Mesendoderm (in vitro differentiated cells): ENCODE measurements at regions not wholly inside any gene's neighbourhood (a gene's known extent, or its start where the extent isn't known, plus 50 kb on each side); places are given as distances from the start of the nearest gene placed in this dataset.

Experiments used
- DNase-seq: peaks from one replicate; pipeline ENCODE4 v3.0.0; 2013
- H2AK5ac ChIP-seq: 2 replicates; pipeline ENCODE4 v1.6.1; 2013; ENCODE audit warnings: low read length, inconsistent platforms
- H2BK120ac ChIP-seq: 2 replicates; pipeline ENCODE4 v1.6.1; 2013; ENCODE audit warnings: low read depth, mild to moderate bottlenecking, low read length, moderate library complexity, mixed read lengths
- H2BK15ac ChIP-seq: replicated peaks from 2 replicates; pipeline ENCODE4 v1.6.1; 2013; ENCODE audit warnings: low read depth, mild to moderate bottlenecking, moderate library complexity
- H2BK5ac ChIP-seq: 2 replicates; pipeline ENCODE4 v1.6.1; 2013; ENCODE audit warnings: low read length, inconsistent platforms
- H3K18ac ChIP-seq: 2 replicates; pipeline ENCODE4 v1.6.1; 2013; ENCODE audit warnings: mild to moderate bottlenecking, low read length, mixed read lengths
- H3K23ac ChIP-seq: one replicate; pipeline ENCODE4 v1.6.1; 2013; ENCODE audit warnings: low read length
- H3K27ac ChIP-seq: 2 replicates; pipeline ENCODE4 v1.5.1; 2013; ENCODE audit warnings: low read depth, mild to moderate bottlenecking, inconsistent platforms, low read length, moderate library complexity
- H3K27me3 ChIP-seq: 2 replicates; pipeline ENCODE4 v1.6.1; 2013; ENCODE audit warnings: low read length, control low read depth, mild to moderate bottlenecking, inconsistent platforms; ENCODE audit not compliant: insufficient read depth, poor library complexity
- H3K36me3 ChIP-seq: 2 replicates; pipeline ENCODE4 v1.6.1; 2013; ENCODE audit warnings: low read length, inconsistent platforms; ENCODE audit not compliant: control insufficient read depth, insufficient read depth
- H3K4ac ChIP-seq: one replicate; pipeline ENCODE4 v1.6.1; 2013; ENCODE audit warnings: low read depth, mild to moderate bottlenecking, low read length, moderate library complexity
- H3K4me1 ChIP-seq: 2 replicates; pipeline ENCODE4 v1.6.1; 2013; ENCODE audit warnings: low read depth, low read length, inconsistent platforms; ENCODE audit not compliant: control insufficient read depth
- H3K4me2 ChIP-seq: 2 replicates; pipeline ENCODE4 v1.6.1; 2013; ENCODE audit warnings: low read length
- H3K4me3 ChIP-seq: 2 replicates; pipeline ENCODE4 v1.5.1; 2013; ENCODE audit warnings: mild to moderate bottlenecking, low read length
- H3K56ac ChIP-seq: one replicate; pipeline ENCODE4 v1.6.1; 2013; ENCODE audit warnings: low read length
- H3K79me1 ChIP-seq: 2 replicates; pipeline ENCODE4 v1.6.1; 2013; ENCODE audit warnings: low read length, inconsistent platforms
- H3K79me2 ChIP-seq: 2 replicates; pipeline ENCODE4 v1.6.1; 2013; ENCODE audit warnings: mild to moderate bottlenecking, low read length; ENCODE audit not compliant: control insufficient read depth, insufficient read depth
- H3K9ac ChIP-seq: 2 replicates; pipeline ENCODE4 v1.6.1; 2013; ENCODE audit warnings: low read length, inconsistent platforms
- H4K5ac ChIP-seq: one replicate; pipeline ENCODE4 v1.6.1; 2013; ENCODE audit warnings: low read length
- H4K8ac ChIP-seq: one replicate; pipeline ENCODE4 v1.6.1; 2013; ENCODE audit warnings: low read depth, mild to moderate bottlenecking, control low read depth, low read length, moderate library complexity
- WGBS: extraction: QIAGEN DNeasy Blood & Tissue Kit; methylation state at CpG from one replicate; pipeline ENCODE4 v1.1.7; 2013; ENCODE audit warnings: low lambda C conversion rate, missing lambda C conversion rate; ENCODE audit not compliant: insufficient coverage; ENCODE audit errors: extremely low coverage; 5-methylcytosine and 5-hydroxymethylcytosine counted together

- no peaks in the 10 kb centered on the region for H3K4me1 ChIP-seq
- H3K23ac ChIP-seq = no peak overlapping the region
- no peak overlapping the region for H3K4ac ChIP-seq
- no peaks in the 10 kb centered on the region for H3K36me3 ChIP-seq
- no peak overlapping the region for H4K5ac ChIP-seq
- no peaks in the 10 kb centered on the region for H3K79me2 ChIP-seq
- DNase-seq = no peak
- H2BK5ac ChIP-seq = no peak overlapping the region
- H3K27ac ChIP-seq = no peak overlapping the region
- WGBS = no CpG with 5 or more reads among the region's 1 CpG
- no peak overlapping the region for H3K4me3 ChIP-seq
- no peaks in the 10 kb centered on the region for H3K79me1 ChIP-seq
- H3K56ac ChIP-seq = no peak overlapping the region
- H3K4me2 ChIP-seq = no peak overlapping the region
- no peaks in the 10 kb centered on the region for H3K27me3 ChIP-seq
- no peak overlapping the region for H2BK15ac ChIP-seq
- H4K8ac ChIP-seq = no peak overlapping the region
- no peak overlapping the region for H2BK120ac ChIP-seq
- no peak overlapping the region for H3K18ac ChIP-seq
- H2AK5ac ChIP-seq = no peak overlapping the region
- no peak overlapping the region for H3K9ac ChIP-seq
Measured at GRCh38 chr20:55882286-55882685, 123.0 kb downstream of the CBLN4 start.

GRCh38 chr20:55881204-55881603 lies 124.1 kb downstream of the CBLN4 start:
- Histone ChIP-seq H3K4me2 (no peak overlapping the region), H3K27ac (no peak overlapping the region), H2AK5ac (no peak overlapping the region), H4K5ac (no peak overlapping the region), H3K36me3 (no peaks in the 10 kb centered on the region), H3K27me3 (no peaks in the 10 kb centered on the region), H3K23ac (no peak overlapping the region), H3K79me2 (no peaks in the 10 kb centered on the region), H3K4me3 (no peak overlapping the region), H3K4me1 (no peaks in the 10 kb centered on the region), H4K8ac (no peak overlapping the region), H2BK5ac (no peak overlapping the region), H2BK15ac (no peak overlapping the region), H3K56ac (no peak overlapping the region), H3K4ac (no peak overlapping the region), H3K79me1 (no peaks in the 10 kb centered on the region), H2BK120ac (no peak overlapping the region), H3K18ac (no peak overlapping the region), H3K9ac (no peak overlapping the region)
- DNase-seq = no peak
- no CpG with 5 or more reads among the region's 4 CpGs for WGBS

GRCh38 chr20:55880361-55880760 lies 125.0 kb downstream of the CBLN4 start:
- WGBS = no CpG with 5 or more reads among the region's 4 CpGs
- no peaks in the 10 kb centered on the region for H3K79me2 ChIP-seq

GRCh38 chr20:55855052-55855451 lies 150.3 kb downstream of the CBLN4 start:
- Histone ChIP-seq H3K4me1 (no peaks in the 10 kb centered on the region), H3K56ac (no peak overlapping the region), H3K4me3 (no peak overlapping the region), H2BK120ac (no peak overlapping the region), H3K4ac (no peak overlapping the region), H3K27ac (no peak overlapping the region), H2BK5ac (no peak overlapping the region), H3K18ac (no peak overlapping the region), H3K27me3 (no peaks in the 10 kb centered on the region), H3K79me1 (no peaks in the 10 kb centered on the region), H4K8ac (no peak overlapping the region), H4K5ac (no peak overlapping the region), H3K36me3 (no peaks in the 10 kb centered on the region), H2BK15ac (no peak overlapping the region), H3K4me2 (no peak overlapping the region), H3K79me2 (no peaks in the 10 kb centered on the region), H3K9ac (no peak overlapping the region), H2AK5ac (no peak overlapping the region), H3K23ac (no peak overlapping the region)
- no peak for DNase-seq
- WGBS = no CpG with 5 or more reads among the region's 1 CpG

More at GRCh38 chr20:55880361-55880760, 125.0 kb downstream of the CBLN4 start:
- Histone ChIP-seq H3K36me3 (no peaks in the 10 kb centered on the region), H3K4ac (no peak overlapping the region), H2BK120ac (no peak overlapping the region), H2BK15ac (no peak overlapping the region), H3K56ac (no peak overlapping the region), H4K8ac (no peak overlapping the region), H2AK5ac (no peak overlapping the region), H3K18ac (no peak overlapping the region), H3K9ac (no peak overlapping the region), H3K4me1 (no peaks in the 10 kb centered on the region), H2BK5ac (no peak overlapping the region), H3K4me3 (no peak overlapping the region), H3K27ac (no peak overlapping the region), H3K79me1 (no peaks in the 10 kb centered on the region), H4K5ac (no peak overlapping the region), H3K27me3 (no peaks in the 10 kb centered on the region), H3K23ac (no peak overlapping the region), H3K4me2 (no peak overlapping the region)
- DNase-seq = no peak

DNA sequence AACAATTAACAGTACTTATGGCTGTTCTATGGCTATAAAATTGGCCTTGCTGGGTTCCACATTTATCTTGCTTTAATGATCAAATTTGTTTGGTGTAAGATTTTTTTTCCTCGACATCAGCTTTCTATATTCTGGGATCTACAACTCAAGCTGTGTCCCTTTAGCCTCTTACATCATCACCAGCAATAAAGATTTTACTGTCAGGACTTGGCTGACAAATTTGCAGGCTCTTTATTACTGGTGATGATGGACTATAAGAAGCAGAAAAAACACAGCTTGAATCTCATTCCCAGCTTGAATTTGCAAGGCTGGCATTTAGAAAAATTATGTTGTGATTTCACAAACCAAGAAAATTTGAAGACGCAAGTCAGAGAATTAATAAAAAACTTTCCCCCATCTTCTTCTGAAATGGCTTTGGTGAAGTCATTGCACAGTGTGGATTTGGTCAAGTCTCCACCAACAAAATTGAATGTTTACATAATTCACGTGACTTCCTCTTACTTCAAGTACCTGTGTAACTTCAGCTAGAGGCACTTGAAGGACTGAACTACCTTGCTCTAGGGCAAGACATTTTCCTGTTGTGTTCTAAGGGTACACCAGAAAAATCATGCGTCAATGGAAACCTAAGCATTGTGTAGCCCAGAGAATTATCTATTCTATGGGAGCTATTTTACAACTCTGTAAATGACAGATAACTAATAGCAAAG lies 175.0 kb downstream of the CBLN4 start:
- Histone ChIP-seq H3K36me3 (no peaks in the 10 kb centered on the region), H3K4ac (no peak overlapping the region), H3K9ac (no peak overlapping the region), H2BK5ac (no peak overlapping the region), H3K23ac (no peak overlapping the region), H2BK120ac (no peak overlapping the region), H3K4me1 (no peaks in the 10 kb centered on the region), H2AK5ac (no peak overlapping the region), H3K27me3 (no peaks in the 10 kb centered on the region), H3K56ac (no peak overlapping the region), H3K4me3 (no peak overlapping the region), H3K79me1 (no peaks in the 10 kb centered on the region), H3K4me2 (no peak overlapping the region), H3K79me2 (no peaks in the 10 kb centered on the region), H3K18ac (no peak overlapping the region), H4K5ac (no peak overlapping the region), H4K8ac (no peak overlapping the region), H3K27ac (no peak overlapping the region), H2BK15ac (no peak overlapping the region)
- DNase-seq = no peak
- no CpG with 5 or more reads among the region's 4 CpGs for WGBS

DNA sequence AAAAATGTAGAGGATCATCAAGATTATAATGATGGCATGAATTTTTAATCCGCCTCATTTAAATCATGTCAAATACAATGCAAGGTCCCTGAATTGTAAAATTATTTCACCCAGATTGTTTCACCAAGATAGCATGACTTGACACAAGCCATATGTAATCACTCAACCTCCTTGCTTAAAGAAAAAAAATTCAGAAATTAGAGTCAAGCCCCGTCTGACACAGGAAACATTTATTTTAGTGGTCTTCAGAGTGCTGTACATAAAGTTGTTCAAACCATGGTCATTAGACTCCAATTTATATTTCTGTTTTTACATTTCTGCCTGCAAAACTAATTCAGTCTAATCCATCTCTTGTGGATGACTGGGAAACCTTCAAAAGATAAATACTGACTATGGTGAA lies 200.2 kb downstream of the CBLN4 start:
- H4K5ac ChIP-seq = no peak overlapping the region
- H3K18ac ChIP-seq = no peak overlapping the region
- H2BK120ac ChIP-seq = no peak overlapping the region
- no peak overlapping the region for H3K4me3 ChIP-seq
- DNase-seq = no peak
- H3K56ac ChIP-seq = no peak overlapping the region
- H2BK15ac ChIP-seq = no peak overlapping the region
- H3K27me3 ChIP-seq = no peaks in the 10 kb centered on the region
- no CpG with 5 or more reads among the region's 2 CpGs for WGBS
- H2BK5ac ChIP-seq = no peak overlapping the region
- no peaks in the 10 kb centered on the region for H3K79me1 ChIP-seq
- no peak overlapping the region for H3K27ac ChIP-seq
- H3K79me2 ChIP-seq = no peaks in the 10 kb centered on the region
- no peak overlapping the region for H3K9ac ChIP-seq
- H3K4ac ChIP-seq = no peak overlapping the region
- H3K4me1 ChIP-seq = no peaks in the 10 kb centered on the region
- H3K4me2 ChIP-seq = no peak overlapping the region
- no peak overlapping the region for H2AK5ac ChIP-seq
- H3K23ac ChIP-seq = no peak overlapping the region
- no peak overlapping the region for H4K8ac ChIP-seq
- H3K36me3 ChIP-seq = no peaks in the 10 kb centered on the region
